ENCODE measurements at regions not wholly inside any gene's neighbourhood (a gene's known extent, or its start where the extent isn't known, plus 50 kb on each side); places are given as distances from the start of the nearest gene placed in this dataset.

- Histone ChIP-seq H3K9me3 (no peaks in the 10 kb centered on the region), H3K36me3 (no peaks in the 10 kb centered on the region), H3K4me3 (no peak overlapping the region), H3K4me1 (no peaks in the 10 kb centered on the region), H3K27me3 (no peaks in the 10 kb centered on the region), H3K27ac (no peak overlapping the region)
- no peak for DNase-seq (ENCODE audit: low spot score in 2 of 2)
- WGBS = 41% methylated on average over 3 of the region's 3 CpGs
- peak in 1 of 2 donors; percentile 13 for TF ChIP-seq CTCF (IDR thresholded peaks at IDR 0.05)
- TF ChIP-seq POLR2AphosphoS5 (IDR thresholded peaks at IDR 0.05) = no peak
- TF ChIP-seq EP300 (IDR thresholded peaks at IDR 0.05) = no peak
- no peak for TF ChIP-seq POLR2A (IDR thresholded peaks at IDR 0.05)
Observed at GRCh38 chr4:89657931-89658700, 178.8 kb downstream of the SNCA start.

GRCh38 chr4:89653012-89653411 lies 183.9 kb downstream of the SNCA start:
- TF ChIP-seq EP300 (IDR thresholded peaks at IDR 0.05) (no peak), POLR2A (IDR thresholded peaks at IDR 0.05) (no peak), CTCF (IDR thresholded peaks at IDR 0.05) (no peak), POLR2AphosphoS5 (IDR thresholded peaks at IDR 0.05) (no peak)
- H3K27me3 ChIP-seq = no peaks in the 10 kb centered on the region
- H3K36me3 ChIP-seq = no peaks in the 10 kb centered on the region
- H3K4me1 ChIP-seq = no peaks in the 10 kb centered on the region
- no peak for DNase-seq (ENCODE audit: low spot score in 2 of 2)
- no peaks in the 10 kb centered on the region for H3K9me3 ChIP-seq
- no peak overlapping the region for H3K4me3 ChIP-seq
- WGBS = 59% methylated on average over 4 of the region's 4 CpGs
- no peak overlapping the region for H3K27ac ChIP-seq

- 77% methylated on average over 1 of the region's 1 CpG for WGBS
- no peak overlapping the region for H3K27ac ChIP-seq
Observed at GRCh38 chr4:89645482-89645881, 191.5 kb downstream of the SNCA start.

GRCh38 chr4:89641367-89641687 lies 195.6 kb downstream of the SNCA start:
- 48% methylated on average over 6 of the region's 6 CpGs for WGBS
- Histone ChIP-seq H3K4me3 (no peak overlapping the region), H3K27ac (no peak overlapping the region), H3K27me3 (no peaks in the 10 kb centered on the region), H3K4me1 (peaks cover 3% of the 10 kb centered on the region), H3K36me3 (no peaks in the 10 kb centered on the region), H3K9me3 (no peaks in the 10 kb centered on the region)
- no peak for DNase-seq (ENCODE audit: low spot score in 2 of 2)
- TF ChIP-seq EP300 (IDR thresholded peaks at IDR 0.05) = no peak
- no peak for TF ChIP-seq CTCF (IDR thresholded peaks at IDR 0.05)
- no peak for TF ChIP-seq POLR2AphosphoS5 (IDR thresholded peaks at IDR 0.05)
- TF ChIP-seq POLR2A (IDR thresholded peaks at IDR 0.05) = no peak

More at GRCh38 chr4:89645482-89645881, 191.5 kb downstream of the SNCA start:
- H3K9me3 ChIP-seq = no peaks in the 10 kb centered on the region
- H3K4me3 ChIP-seq = no peak overlapping the region
- no peak for DNase-seq (ENCODE audit: low spot score in 2 of 2)
- H3K4me1 ChIP-seq = peaks cover 3% of the 10 kb centered on the region
- no peak for TF ChIP-seq EP300 (IDR thresholded peaks at IDR 0.05)
- TF ChIP-seq POLR2AphosphoS5 (IDR thresholded peaks at IDR 0.05) = no peak
- TF ChIP-seq POLR2A (IDR thresholded peaks at IDR 0.05) = no peak
- TF ChIP-seq CTCF (IDR thresholded peaks at IDR 0.05) = no peak
- no peaks in the 10 kb centered on the region for H3K36me3 ChIP-seq
- no peaks in the 10 kb centered on the region for H3K27me3 ChIP-seq

GRCh38 chr4:89640620-89641366 lies 196.2 kb downstream of the SNCA start:
- WGBS = 53% methylated on average over 16 of the region's 17 CpGs

More at GRCh38 chr4:89640620-89641366, 196.2 kb downstream of the SNCA start:
- H3K27ac ChIP-seq = no peak overlapping the region
- no peak overlapping the region for H3K4me3 ChIP-seq
- no peaks in the 10 kb centered on the region for H3K36me3 ChIP-seq
- peak in 1 of 2 donors; percentile 56 for DNase-seq (ENCODE audit: low spot score in 2 of 2)
- no peak for TF ChIP-seq POLR2A (IDR thresholded peaks at IDR 0.05)
- no peak for TF ChIP-seq EP300 (IDR thresholded peaks at IDR 0.05)
- no peak for TF ChIP-seq POLR2AphosphoS5 (IDR thresholded peaks at IDR 0.05)
- no peak for TF ChIP-seq CTCF (IDR thresholded peaks at IDR 0.05)
- H3K4me1 ChIP-seq = peaks cover 3% of the 10 kb centered on the region
- H3K27me3 ChIP-seq = no peaks in the 10 kb centered on the region
- H3K9me3 ChIP-seq = no peaks in the 10 kb centered on the region
